ENCODE measurements at regions not wholly inside any gene's neighbourhood (a gene's known extent, or its start where the extent isn't known, plus 50 kb on each side); places are given as distances from the start of the nearest gene placed in this dataset.

DNA sequence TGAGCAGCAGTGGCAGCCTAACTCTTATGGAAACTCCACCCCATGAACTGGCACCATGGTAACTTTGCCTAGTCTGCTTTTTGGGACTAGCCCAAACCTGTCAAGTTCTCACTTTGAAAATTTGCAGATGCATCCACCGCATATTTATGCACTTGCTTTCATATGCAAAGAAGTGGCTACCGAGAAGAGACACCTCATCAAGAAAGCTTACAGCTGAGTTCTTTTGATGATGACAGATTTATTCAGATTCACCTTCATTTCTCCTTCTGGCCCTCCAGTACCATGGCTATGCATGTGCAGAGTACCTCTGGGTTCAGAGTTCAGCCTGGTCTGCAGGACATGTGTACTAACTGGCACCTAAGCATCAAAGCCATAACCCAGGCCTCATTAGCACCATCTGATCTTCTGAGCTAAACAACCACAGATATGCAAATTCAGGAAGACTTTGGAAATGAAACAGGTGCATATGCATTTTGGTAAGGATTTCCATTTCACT lies 154.3 kb upstream of the TENT5A start:
- Histone ChIP-seq H3K27ac (no peak overlapping the region), H3K4me1 (peaks cover 3% of the 10 kb centered on the region), H3K27me3 (no peaks in the 10 kb centered on the region), H3K36me3 (replicated peaks in 1 of 2; ENCODE audit: insufficient read depth in 1 of 2, low read depth in 2 of 2) (no peaks in the 10 kb centered on the region), H3K9me3 (no peaks in the 10 kb centered on the region), H3K4me3 (no peak overlapping the region)
- TF ChIP-seq CTCF (IDR thresholded peaks at IDR 0.05) (no peak), POLR2A (IDR thresholded peaks at IDR 0.05) (no peak)
- ATAC-seq (no peak), DNase-seq (no peak)
- intact Hi-C loops (cut with DNase I), result no loop called here
- WGBS, 2 donors, result 64 to 71% methylated on average over 1 to 2 of the region's 2 CpGs

DNA sequence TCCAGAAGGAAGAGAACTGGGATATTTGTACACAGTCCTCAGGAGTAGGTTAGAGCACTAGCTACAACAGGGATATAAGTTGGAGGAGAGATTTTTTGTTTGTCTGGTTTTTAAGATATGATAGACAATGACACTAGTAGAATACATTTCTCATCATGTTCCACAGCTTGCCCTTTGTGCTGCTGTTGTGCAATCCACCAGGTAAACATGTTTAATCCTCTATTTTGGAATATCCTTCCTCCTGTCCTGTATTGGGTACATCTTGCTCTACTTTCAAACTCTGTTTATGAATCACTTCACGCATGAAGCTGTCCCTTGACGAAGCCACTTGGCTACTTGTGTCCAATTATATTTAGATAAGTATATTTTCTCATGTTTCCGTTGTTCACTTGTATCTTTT lies 153.6 kb upstream of the TENT5A start:
- H3K27ac ChIP-seq, result no peak overlapping the region
- H3K27me3 ChIP-seq, result no peaks in the 10 kb centered on the region
- H3K4me3 ChIP-seq, result no peak overlapping the region
- no peaks in the 10 kb centered on the region for H3K9me3 ChIP-seq
- H3K36me3 ChIP-seq (replicated peaks in 1 of 2; ENCODE audit: insufficient read depth in 1 of 2, low read depth in 2 of 2), result no peaks in the 10 kb centered on the region
- ATAC-seq (no peak), DNase-seq (no peak)
- H3K4me1 ChIP-seq, result peaks cover 8% of the 10 kb centered on the region
- no peak for TF ChIP-seq POLR2A (IDR thresholded peaks at IDR 0.05)
- no peak for TF ChIP-seq CTCF (IDR thresholded peaks at IDR 0.05)
- WGBS, 2 donors, result 77 to 85% methylated on average over 3 of the region's 3 CpGs
- intact Hi-C loops (cut with DNase I), result no loop called here

DNA sequence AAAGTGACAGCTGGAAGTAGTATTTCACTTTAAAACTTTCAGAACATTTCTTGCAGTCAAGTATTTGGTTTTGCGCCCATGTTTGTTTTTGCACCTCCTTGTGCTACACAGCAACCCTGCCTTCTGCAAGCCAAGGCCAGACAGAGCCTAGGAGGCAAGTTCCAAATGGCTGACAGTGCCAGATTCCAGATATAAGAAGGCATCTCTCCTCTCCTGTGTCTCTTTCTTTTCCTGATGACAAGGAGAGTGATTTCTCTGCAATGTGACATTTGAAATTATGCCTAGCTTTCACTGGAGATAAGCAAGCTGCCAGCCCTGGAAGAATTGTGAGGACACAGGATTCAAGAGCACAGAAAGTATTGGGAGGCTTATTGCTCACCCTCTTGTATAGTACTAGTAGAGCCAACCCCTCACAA lies 149.1 kb upstream of the TENT5A start:
- peaks cover 8% of the 10 kb centered on the region for H3K4me1 ChIP-seq
- 48 to 64% methylated on average over 1 of the region's 1 CpG for WGBS, 2 donors

DNA sequence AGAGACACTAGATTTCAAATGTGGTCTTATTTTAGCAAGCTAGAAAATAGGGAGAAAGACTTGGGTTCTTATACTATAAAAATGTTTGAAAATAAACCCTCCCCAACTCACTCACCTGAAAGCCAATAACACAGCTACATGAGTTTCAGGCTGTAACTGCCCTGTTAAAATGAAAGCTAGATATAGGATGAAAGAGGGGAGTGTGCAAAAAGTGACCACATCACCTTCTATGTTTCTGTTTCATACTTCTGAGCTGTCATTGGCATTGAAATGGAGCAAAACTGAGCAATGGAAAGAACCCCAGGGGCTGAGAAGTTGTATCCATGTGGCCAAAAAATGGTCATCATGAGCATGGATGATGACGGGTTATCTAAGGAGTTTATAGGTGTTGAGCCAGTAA lies 148.1 kb upstream of the TENT5A start:
- intact Hi-C loops (cut with DNase I), result no loop called here
- 95 to 97% methylated on average over 1 of the region's 1 CpG for WGBS, 2 donors
- Histone ChIP-seq H3K27me3 (no peaks in the 10 kb centered on the region), H3K4me1 (peaks cover 8% of the 10 kb centered on the region), H3K27ac (no peak overlapping the region), H3K9me3 (no peaks in the 10 kb centered on the region), H3K36me3 (replicated peaks in 1 of 2; ENCODE audit: insufficient read depth in 1 of 2, low read depth in 2 of 2) (no peaks in the 10 kb centered on the region), H3K4me3 (no peak overlapping the region)
- no peak for TF ChIP-seq POLR2A (IDR thresholded peaks at IDR 0.05)
- ATAC-seq (no peak), DNase-seq (no peak)

More for the DNA sequence above, 149.1 kb upstream of the TENT5A start:
- DNase-seq, result peak in 3 of 4 donors; percentile 5 to 29 (median 28)
- H3K27me3 ChIP-seq, result no peaks in the 10 kb centered on the region
- intact Hi-C loops (cut with DNase I), result no loop called here
- no peak overlapping the region for H3K27ac ChIP-seq
- no peaks in the 10 kb centered on the region for H3K9me3 ChIP-seq
- H3K36me3 ChIP-seq (replicated peaks in 1 of 2; ENCODE audit: insufficient read depth in 1 of 2, low read depth in 2 of 2), result no peaks in the 10 kb centered on the region
- TF ChIP-seq POLR2A (IDR thresholded peaks at IDR 0.05), result no peak
- no peak for TF ChIP-seq CTCF (IDR thresholded peaks at IDR 0.05)
- ATAC-seq, result peak; percentile 30
- no peak overlapping the region for H3K4me3 ChIP-seq

- no peaks in the 10 kb centered on the region for H3K36me3 ChIP-seq (replicated peaks in 1 of 2; ENCODE audit: insufficient read depth in 1 of 2, low read depth in 2 of 2)
- no peaks in the 10 kb centered on the region for H3K27me3 ChIP-seq
- DNase-seq, result peak in 1 of 4 donors; percentile 7
- ATAC-seq, result no peak
- H3K4me1 ChIP-seq, result peaks cover 8% of the 10 kb centered on the region
- TF ChIP-seq CTCF (IDR thresholded peaks at IDR 0.05) (no peak), POLR2A (IDR thresholded peaks at IDR 0.05) (no peak)
- no peak overlapping the region for H3K4me3 ChIP-seq
- no peaks in the 10 kb centered on the region for H3K9me3 ChIP-seq
- intact Hi-C loops (cut with DNase I), result no loop called here
- H3K27ac ChIP-seq, result no peak overlapping the region
- 45 to 51% methylated on average over 4 of the region's 4 CpGs for WGBS, 2 donors
These were observed 145.3 kb upstream of the TENT5A start for GRCh38 chr6:81897793-81898192.
